NB4 (cell line): ENCODE measurements at regions not wholly inside any gene's neighbourhood (a gene's known extent, or its start where the extent isn't known, plus 50 kb on each side); places are given as distances from the start of the nearest gene placed in this dataset.

ENCODE experiments used
- DNase-seq: peaks from one replicate; pipeline ENCODE4 v3.0.0; 2010; ENCODE audit warnings: low read depth
- H3K4me3 ChIP-seq: one replicate; pipeline ENCODE4 v1.5.1; 2011; ENCODE audit warnings: mild to moderate bottlenecking, low read depth, low read length, moderate library complexity
- MYC ChIP-seq: IDR thresholded peaks from 2 replicates; pipeline ENCODE4 v1.6.1; 2011; ENCODE audit warnings: low read depth, low read length
- POLR2A ChIP-seq: IDR thresholded peaks from 2 replicates; pipeline ENCODE4 v1.6.1; 2011; ENCODE audit warnings: mild to moderate bottlenecking; ENCODE audit not compliant: insufficient read length; ENCODE audit errors: extremely low read depth
- TF ChIP-seq, protein P1 (sequence below): IDR thresholded peaks from one replicate; pipeline ENCODE4 v1.5.1; 2012; ENCODE audit warnings: low read depth, low read length
- TF ChIP-seq, protein P2 (sequence below): IDR thresholded peaks from 2 replicates; pipeline ENCODE4 v1.6.1; 2011; ENCODE audit warnings: low read depth, low read length

DNA sequence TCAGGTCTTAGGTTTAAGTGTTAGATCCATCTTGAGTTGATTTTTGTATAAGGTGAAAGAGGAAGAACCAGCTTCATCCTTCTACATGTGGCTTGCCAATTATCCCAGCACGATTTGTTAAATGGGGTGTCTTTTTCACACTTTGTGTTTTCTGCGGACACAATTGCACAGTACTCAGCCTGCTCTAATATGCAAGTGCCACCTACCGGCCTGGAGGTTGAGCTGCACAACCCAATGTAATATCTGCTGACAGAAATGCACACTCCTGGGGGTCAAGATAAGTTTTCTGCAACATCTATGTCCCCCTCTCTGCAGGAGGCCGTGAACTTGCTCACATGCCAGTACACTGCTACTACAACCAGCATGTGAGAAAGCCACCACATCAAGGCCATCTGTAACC lies 791.9 kb upstream of the ROBO1 start:
- H3K4me3 ChIP-seq: no peak overlapping the region
- TF ChIP-seq MYC (no peak), POLR2A (no peak)
- TF ChIP-seq, protein P1, sequence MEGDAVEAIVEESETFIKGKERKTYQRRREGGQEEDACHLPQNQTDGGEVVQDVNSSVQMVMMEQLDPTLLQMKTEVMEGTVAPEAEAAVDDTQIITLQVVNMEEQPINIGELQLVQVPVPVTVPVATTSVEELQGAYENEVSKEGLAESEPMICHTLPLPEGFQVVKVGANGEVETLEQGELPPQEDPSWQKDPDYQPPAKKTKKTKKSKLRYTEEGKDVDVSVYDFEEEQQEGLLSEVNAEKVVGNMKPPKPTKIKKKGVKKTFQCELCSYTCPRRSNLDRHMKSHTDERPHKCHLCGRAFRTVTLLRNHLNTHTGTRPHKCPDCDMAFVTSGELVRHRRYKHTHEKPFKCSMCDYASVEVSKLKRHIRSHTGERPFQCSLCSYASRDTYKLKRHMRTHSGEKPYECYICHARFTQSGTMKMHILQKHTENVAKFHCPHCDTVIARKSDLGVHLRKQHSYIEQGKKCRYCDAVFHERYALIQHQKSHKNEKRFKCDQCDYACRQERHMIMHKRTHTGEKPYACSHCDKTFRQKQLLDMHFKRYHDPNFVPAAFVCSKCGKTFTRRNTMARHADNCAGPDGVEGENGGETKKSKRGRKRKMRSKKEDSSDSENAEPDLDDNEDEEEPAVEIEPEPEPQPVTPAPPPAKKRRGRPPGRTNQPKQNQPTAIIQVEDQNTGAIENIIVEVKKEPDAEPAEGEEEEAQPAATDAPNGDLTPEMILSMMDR: peak; percentile 18
- TF ChIP-seq, protein P2, sequence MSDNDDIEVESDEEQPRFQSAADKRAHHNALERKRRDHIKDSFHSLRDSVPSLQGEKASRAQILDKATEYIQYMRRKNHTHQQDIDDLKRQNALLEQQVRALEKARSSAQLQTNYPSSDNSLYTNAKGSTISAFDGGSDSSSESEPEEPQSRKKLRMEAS: no peak
- peak; percentile 2 for DNase-seq

DNA sequence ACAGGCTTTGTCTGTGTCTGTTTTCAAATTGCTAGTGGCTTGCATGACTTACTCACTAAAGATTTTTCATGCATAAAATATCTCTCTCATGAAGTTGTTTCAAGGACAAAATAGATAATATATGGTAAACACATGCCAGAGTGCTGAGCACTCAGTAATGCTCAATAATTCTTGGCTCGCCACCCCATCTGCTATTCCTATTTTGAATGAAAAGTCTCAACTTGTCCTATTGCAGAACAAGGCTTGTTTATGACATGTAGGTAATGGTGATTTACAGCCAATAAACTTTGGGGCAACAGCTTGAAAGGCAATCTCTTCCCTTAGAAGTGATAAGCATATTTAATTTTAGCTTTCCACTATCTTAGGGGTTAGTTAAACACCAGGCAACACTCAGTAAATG lies 789.0 kb upstream of the ROBO1 start:
- H3K4me3 ChIP-seq: no peak overlapping the region
- TF ChIP-seq, protein P1: no peak
- TF ChIP-seq POLR2A (no peak), MYC (no peak)
- TF ChIP-seq, protein P2: no peak
- DNase-seq: no peak

DNA sequence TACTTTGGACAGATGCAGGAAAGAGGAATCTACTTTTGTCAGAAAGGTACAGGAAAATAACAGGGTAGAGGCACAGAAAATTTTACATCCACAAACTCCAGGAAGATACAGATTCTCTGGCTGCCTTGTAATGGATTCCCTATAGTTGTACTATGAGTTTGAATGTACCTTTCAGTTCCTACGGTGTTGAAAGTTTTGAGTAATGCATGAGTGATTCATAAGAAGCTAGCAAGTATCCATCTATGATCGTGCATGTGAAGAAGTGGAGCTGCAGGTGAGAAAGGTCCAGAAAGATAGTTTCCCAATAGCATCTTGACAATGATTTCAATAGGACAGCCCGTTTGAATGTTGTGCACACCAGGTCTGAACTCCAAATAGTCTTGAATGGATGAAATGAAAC lies 786.5 kb upstream of the ROBO1 start:
- no peak for DNase-seq
- TF ChIP-seq MYC (no peak), POLR2A (no peak)
- TF ChIP-seq, protein P2: no peak
- TF ChIP-seq, protein P1: no peak
- H3K4me3 ChIP-seq: no peak overlapping the region

DNA sequence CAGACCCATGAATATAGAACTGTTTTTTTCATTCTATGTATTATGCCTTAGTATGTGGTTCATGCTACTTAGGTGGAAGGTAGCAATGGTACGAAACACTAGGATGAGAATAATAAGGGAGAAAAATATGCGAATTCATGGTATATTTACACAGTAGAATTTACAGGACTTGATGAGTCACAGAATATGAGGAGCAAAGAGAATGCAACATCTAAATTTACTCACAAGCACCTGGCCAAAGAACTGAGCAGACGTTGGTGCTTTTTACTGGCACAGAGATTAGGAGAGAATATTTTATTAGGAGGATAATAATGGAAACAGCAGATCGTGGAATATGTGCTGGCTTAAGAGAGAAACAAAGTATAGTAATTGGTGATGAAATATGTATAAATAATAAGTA lies 785.4 kb upstream of the ROBO1 start:
- no peak overlapping the region for H3K4me3 ChIP-seq
- no peak for TF ChIP-seq MYC
- TF ChIP-seq, protein P1: no peak
- DNase-seq: no peak

DNA sequence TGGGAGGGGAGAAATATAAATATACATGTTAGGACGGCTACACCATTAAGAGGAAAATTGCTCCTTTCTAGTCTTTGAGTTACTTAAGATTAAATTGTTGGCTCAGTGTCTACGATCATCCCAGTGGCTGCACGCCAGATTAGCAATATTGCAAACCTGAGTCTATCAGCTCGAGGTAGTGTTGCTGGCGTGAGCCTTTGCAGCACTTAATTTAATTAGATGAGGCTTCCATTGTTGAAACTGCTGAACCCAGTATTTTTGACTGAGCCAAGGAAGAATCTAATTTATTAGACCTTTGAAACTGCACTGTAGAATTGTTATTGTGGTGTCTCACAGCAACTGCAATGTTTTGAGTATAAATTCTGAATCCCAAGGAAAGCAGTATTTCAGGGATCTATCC lies 782.4 kb upstream of the ROBO1 start:
- DNase-seq: no peak
- H3K4me3 ChIP-seq: no peak overlapping the region
- no peak for TF ChIP-seq POLR2A
- no peak for TF ChIP-seq MYC
- TF ChIP-seq, protein P2: no peak
- TF ChIP-seq, protein P1: no peak

DNA sequence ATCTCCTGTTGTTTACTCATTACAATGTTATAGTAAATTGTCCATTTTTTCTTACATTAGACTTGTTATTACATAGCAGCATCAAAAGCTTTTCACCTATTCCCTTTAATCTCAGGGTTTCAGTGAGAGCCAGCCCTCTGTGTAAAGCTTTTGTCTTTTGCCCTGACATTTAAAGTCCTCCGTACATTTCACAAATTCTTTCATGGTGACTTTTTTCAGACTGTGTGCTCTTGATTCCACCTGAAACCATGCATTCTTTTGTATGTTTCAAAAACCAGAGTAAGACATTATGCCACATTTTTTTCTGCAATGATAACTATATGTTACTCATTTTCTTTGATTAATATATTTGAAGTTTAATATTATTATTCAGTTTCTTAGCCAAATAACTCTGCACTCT lies 781.4 kb upstream of the ROBO1 start:
- TF ChIP-seq, protein P2: no peak
- TF ChIP-seq, protein P1: no peak
- TF ChIP-seq POLR2A (no peak), MYC (no peak)
- H3K4me3 ChIP-seq: no peak overlapping the region
- DNase-seq: no peak
